ELF-1 (cell line): ENCODE measurements at regions not wholly inside any gene's neighbourhood (a gene's known extent, or its start where the extent isn't known, plus 50 kb on each side); places are given as distances from the start of the nearest gene placed in this dataset.
"Not testable (repeated sequence)": the region's sequence is repeated elsewhere in the genome, so short reads cannot be mapped to it uniquely, and the experiment has no call there.

Experiments
- DNase-seq: peaks from one replicate; pipeline ENCODE4 v3.0.0-alpha.2; 2016; ENCODE audit warnings: low read depth, low spot score

DNA sequence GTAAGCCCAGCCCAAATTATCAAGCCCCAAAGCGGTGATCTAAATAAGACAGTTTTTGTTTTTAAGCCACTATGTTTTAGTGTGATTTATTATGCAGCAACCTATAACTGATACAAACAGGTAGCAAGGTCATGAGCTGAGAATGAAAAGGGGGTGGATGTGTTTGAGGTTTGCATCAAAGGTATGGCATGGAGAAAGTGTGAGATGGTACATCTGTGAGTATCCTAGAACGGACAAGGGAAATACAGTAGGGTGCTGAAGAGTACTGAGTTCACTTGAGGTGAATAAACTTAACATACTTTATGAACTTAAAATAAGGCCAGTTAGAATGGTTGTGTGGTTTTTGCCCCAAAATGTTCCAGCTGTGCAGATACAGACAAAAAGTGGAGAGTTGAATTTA, 286.0 kb upstream of the B3GALT2 start:
- no peak for DNase-seq

DNA sequence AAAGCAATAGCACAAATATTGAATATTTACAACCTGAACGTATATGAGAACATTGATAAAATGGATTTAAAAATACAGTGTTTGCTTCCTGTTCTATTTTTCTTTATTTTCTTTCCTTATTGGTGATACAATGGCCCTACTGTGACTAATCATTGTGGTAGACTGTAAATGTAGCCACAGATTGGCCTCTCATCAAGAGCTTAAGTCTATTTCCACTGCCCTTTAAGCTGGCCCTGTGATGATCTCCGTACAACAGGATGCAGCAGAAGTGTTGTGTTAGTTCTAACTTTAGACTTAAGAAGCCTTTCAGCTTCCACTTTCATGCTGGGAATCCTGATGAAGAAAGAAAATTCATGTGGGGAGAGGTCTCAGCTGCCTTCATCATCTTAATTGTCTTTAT, 285.6 kb upstream of the B3GALT2 start:
- no peak for DNase-seq

DNA sequence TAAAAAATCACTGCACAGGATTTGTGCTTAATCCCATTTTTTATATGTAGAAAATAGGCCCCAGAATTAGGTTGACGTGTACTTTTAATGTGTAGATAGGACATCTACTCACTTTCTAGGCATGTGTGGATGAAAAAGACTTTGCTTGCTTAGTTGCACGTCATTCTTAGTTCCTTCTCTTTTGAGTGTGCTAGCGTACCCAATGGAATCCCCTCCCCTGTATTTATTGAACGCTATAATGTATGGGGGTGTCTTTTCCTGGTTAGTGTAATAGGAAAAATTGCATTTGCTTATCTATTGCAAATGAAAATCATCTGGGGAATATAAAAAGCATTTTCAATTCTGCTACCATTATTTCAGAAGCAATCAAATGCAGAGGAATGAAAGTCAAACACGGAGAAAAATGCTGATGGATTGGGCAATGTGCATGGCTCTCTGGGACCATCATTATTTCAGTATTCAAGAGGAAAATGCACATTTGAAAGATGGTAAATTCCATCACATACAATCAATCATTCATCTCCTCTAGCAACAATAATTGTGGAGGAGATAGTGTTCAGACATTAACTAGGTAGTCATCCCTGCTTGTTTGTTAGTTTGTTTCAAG, 277.0 kb upstream of the B3GALT2 start:
- no peak for DNase-seq

DNA sequence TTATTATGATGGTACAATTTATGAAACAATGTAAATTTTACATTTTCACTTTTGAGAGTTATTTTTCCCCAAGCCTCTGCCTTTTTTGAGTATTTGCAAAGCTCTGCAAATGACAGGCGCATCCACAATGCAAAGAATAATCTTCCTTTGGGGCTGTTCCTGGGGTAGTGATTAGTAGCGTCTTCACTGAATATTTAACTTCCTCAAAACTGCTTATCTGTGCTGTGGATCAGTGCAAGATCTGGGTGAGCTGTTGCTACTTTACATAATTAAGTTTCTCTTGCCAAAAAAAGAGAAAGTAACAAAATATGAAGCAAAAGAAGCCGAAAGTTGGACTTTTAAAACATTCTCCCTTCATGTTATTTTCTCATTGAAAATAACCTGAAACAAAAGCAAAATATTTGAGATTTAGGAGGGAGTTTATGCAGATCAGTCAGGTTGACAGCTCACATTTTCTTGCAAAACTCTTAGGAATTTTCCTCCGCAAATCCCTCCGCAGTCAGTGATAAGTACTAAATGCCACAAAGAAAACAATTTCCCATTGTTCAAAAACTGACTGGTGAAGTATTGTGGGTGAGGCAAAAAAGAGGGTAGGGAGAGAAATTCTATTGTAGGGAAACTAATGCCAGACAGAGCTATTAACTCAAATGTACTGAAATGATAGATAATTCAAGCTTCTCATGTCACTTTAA, 276.4 kb upstream of the B3GALT2 start:
- no peak for DNase-seq

DNA sequence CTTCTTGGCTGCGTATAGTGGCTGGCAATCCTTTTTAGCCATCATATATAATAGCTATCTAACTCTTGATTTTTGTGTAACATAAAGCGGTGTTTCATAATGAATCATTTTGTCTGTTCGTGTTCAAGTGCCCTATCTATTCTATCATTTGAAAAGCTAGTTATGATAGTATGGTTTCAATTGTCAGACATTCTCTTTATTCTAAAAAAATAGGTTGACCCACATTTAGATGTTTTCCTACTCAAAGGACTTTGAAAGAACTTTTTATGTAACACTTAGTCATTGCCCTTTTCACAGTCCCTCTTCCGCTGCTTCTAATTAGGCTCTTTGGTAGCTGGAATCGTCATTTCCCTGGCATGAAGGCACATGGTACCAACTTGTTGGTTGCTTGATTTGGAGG, 272.2 kb upstream of the B3GALT2 start:
- DNase-seq: no peak

DNA sequence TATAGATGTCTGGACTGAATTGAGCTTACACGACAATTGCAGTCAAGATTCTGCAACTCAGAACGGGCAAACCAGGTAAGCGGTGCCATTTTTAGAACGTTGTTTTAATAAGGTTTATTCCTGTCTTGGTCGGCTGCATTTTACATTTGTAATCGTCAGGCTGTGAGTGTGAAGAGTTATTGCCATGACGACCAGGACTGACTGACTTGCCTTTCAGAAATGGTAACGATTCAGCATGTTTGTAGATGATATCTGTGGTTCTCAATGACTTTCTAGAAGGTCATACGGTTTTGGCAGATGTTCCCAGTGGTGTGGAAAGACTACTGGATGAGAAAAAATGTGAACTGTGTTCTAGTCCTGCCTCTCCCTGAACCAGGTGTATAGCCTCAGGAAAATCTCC, 271.3 kb upstream of the B3GALT2 start:
- DNase-seq: no peak

DNA sequence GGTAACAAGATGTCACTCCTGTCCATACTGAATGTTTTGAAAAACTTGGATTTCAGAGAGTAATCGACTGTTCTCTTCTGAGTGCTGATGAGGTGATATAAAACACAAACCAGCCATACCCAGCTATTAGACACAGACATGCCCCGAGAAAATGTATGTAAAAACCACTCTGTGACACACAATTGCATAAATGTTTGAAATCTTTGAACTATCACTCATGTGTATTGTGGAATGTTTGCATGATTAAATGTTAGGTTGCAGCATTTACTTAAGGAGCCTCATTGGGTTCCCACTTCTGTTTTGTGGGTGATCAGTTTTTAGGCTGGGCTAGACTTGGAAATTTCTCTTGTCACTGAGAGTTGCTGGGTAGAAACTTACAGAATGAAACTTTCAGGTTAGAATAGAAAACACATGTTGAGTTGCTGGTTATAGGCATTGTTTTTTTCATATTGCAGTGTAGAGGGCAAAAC, 270.4 kb upstream of the B3GALT2 start:
- no peak for DNase-seq

DNA sequence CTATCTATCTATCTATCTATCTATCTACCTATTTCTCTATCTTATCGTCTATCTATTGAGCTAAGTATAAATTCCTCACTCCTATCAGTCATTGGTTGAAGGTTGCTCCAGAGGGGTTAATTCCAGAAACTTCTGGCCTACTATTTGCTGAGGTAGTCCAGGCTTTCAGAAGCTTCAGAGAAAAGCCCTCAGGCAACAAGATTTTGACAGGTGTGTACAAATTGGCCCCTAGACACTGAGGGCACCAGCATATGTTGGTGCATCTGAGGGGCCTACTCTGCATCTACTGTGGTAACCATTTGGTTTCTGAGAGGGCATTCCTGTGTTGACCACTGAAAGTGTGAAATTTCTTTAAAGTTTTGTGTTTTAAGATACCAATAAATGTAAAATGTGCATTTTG, 265.2 kb upstream of the B3GALT2 start:
- no peak for DNase-seq

DNA sequence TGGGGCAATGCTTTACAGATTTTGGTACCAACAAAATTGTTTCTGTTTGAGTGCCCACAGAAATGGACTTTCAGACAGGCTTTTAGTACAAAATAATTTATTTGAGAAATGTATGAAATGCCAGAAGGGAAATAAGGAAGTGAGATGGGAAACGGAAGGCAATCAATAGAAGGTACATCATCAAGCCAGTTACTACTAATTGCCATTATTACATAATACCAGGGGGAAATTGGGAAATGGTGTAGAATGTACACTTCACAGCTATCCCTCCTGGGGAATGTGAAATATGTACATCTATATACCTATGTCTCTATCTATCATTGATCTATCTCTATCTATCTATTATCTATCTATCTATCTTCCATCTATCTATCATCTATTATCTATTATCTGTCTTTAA, 264.6 kb upstream of the B3GALT2 start:
- DNase-seq: no peak

DNA sequence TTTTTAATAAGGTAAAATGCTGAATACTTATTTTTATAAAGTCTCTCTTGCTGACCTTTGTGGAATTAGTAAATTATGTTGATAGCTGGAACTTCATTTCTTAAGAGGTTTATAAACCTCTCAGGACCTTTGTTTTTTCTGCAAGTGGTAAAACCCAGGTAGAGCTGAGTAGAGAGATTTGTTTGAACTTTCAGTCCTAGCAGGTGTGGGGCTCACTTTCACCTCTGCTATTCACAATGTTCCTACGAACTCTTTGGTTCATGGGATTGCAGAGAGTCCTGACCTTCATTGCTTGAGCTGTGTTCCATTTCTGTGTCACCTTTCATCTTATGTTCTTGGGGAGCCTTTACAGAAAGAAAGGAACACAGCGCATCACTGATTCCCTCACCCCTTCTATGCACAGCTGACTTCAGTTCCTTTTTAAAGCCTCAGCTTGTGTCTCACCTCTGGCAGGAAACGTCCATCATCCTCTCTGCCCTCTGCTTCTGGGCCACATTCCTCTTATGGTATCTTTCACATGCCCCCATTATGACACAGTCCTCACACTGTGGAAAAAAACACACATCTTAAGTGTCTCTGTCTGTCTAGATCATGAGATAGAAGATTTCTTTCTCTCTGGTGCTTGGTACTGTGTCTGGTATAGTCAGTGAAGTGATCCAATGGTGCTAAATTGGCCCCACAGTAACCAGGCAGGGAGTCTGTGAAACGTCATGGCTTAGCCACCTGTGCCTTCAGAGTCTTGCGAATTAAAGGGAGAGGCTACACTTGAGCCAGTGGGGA, 262.5 kb upstream of the B3GALT2 start:
- DNase-seq: no peak

DNA sequence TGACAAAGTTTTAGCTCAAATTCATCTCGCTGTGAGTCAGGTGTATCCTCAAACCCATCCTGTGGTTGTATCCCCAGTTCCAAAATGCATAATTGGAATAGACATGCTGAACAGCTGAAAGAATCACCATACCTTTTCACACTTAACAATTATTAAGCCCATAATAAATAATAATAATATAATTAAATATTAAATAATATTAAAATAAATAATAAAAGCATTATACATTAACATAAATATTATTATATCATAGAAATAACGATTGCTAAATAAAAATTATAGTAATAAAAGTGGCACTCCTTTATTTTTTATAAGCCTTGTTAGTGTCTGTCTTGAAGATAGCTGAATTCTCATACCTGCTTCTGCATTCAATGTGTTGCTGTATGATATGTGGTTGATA, 257.5 kb upstream of the B3GALT2 start:
- DNase-seq: no peak

DNA sequence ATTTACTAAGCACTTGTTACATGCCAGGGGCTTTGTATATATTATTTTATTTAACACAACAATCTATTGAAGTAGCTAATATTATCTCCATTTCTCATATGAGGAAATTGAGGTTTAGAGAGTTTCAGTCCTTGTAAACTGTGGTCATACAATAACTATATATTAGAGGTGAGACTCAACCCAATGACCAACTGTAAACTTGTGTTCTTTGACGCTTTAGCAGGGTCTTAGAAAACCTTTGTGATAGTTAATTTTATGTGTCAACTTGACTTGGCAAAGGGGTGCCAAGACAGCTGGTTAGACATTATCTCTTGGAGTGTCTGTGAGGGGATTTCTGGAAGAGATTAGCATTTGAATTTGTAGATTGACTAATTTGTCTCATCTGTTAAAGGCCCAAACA, 252.4 kb upstream of the B3GALT2 start:
- no peak for DNase-seq

DNA sequence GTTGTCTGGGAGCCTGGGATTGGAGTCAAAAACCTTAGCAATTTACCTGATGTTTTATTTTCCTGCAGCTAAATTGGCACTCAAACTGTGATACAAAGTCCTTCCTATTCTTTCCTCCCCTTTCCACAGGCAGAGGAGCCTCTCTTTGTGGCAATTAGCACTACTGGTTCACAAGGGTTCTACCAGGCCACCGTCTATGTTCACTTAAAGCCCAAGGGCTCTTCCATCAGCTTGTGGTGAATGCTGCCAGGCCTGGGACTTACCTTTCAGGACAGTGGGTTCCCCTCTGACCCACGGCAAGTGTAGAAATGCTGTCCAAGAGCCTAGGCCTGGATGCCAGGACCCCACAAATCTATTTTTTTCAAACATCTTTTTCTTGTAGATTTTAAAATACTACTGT, 251.9 kb upstream of the B3GALT2 start:
- DNase-seq: no peak

DNA sequence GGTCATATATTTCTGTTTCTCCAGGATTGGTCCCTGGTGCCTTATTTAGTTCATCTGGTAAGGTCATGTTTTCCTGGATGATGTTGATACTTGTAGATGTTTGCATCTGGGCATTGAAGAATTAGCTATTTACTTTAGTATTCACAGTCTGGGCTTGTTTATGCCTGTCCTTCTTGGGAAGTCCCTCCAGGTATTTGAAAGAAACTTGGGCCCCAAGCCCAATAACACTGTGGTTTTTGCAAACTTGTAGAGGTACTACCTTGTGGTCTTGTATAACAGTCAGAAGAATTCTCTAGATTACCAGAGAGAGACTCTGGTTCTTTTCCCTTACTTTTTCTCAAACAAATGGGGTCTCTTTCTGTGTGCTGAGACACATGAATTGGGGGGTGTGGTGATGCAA, 251.4 kb upstream of the B3GALT2 start:
- DNase-seq: no peak

DNA sequence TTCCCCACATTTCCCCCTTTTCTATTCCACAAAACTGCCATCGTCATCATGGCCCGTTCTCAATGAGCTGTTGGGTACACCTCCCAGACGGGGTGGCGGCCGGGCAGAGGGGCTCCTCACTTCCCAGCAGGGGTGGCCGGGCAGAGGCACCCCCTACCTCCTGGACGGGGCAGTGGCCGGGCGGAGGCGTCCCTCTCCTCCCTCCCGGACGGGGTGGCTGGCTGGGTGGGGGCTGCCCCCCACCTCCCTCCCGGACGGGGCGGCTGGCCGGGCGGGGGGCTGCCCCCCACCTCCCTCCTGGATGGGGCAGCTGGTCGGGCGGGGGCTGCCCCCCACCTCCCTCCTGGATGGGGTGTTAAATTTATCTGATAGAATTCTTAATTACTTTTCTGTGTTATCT, 250.9 kb upstream of the B3GALT2 start:
- DNase-seq: not testable (repeated sequence)

DNA sequence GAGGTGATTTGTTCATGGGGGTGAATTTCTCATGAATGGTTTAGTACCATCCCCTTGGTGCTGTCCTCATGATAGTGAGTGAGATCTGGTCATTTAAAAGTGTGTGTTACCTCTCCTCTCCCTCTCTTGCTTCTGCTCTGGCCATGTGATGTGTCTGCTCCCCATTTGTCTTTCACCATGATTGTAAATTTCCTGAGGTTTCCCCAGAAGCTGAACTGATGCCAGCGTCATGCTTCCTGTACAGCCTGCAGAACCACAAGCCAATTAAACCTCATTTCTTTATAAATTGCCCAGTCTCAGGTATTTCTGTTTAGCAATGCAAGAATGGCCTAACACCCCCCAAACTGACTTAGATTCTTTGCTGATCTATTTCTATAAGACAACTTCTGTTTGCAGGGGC, 249.4 kb upstream of the B3GALT2 start:
- DNase-seq: no peak

DNA sequence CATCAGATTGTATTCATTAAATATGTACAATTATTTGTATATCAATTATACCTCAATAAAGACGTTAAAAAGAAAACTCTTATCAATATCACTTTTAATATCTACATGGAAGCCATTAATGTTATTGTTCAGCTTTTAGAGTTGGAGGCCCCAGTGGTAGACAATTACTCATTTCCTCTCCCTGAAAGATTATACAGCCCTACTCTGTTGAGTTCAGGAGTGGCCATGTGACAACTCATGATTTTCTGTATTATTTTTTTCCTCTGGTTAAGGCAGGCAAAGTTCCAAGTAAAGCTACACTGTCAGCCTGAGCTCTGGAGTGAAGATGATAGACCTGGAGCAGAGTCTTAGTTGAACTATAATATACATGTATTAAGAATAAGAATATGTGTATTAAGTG, 247.9 kb upstream of the B3GALT2 start:
- DNase-seq: no peak

DNA sequence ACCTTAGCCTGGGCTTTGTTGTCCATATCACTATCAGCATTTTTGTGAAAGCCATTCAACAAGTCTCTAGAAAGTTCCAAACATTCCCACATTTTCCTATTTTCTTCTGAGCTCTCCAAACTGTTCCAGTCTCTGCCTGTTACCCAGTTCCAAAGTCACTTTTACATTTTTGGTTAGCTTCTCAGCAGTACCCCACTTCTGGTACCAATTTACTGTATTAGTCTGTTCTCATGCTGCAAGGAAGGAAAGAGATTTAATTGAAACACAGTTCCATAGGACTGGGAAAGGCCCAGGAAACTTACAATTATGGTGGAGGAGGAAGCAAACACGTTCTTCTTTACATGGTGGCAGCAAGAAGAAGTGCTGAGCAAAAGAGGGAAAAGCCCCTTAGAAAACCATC, 247.2 kb upstream of the B3GALT2 start:
- DNase-seq: no peak

DNA sequence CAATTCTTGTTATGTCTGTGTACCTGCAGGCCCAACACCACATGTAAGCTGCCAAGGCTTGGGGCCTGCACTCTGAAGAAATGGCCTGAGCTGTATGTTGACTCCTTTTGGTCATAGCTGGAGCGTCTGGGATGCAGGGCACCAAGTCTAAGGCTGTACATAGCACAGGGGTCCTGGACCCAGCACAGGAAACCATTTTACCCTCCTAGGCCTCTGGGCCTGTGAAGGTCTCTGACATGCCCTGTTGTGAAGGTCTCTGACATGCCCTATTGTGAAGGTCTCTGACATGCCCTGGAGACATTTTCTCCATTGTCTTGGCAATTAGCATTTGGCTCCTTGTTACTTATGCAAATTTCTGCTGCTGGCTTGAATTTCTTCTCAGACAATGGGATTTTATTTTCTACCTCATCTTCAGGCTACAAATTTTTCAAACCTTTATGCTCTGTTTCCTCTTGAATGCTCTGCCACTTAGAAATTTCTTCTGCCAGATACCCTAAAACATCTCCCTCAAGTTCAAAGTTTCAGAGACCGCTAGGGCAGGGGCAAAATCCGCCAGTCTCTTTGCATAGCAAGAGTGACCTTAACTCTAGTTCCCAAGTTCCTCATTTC, 246.7 kb upstream of the B3GALT2 start:
- no peak for DNase-seq

DNA sequence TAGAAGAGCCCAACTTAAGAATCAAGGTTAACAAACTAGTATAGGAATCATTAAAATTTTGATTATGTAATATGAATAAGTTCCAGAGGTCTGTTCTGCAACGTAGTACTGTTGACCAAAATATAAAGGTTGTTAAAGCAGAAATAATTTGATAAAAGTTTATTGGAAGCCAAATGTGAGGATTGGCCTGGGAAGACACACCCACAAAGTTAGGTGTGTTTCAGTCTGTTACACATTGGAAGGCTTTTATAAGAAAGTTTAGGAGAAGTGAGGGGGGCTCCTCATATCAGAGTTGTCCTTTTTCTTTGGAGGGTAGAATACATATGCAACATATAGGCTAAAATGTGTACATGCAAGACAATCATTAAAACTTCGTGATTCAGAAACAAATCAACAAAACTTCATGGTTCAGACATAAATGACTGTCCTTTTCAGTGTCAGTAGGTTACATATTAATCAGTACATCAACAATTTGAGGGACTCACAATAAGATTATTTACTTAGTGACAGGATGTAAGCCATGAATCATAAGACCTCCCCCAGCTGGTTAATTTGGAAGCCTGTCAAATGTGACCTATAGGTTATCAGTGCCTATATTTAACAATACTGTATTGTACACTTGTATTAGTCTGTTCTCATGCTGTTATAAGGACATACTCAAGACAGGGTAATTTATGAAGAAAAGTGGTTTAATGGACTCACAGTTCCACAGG, 245.0 kb upstream of the B3GALT2 start:
- no peak for DNase-seq

DNA sequence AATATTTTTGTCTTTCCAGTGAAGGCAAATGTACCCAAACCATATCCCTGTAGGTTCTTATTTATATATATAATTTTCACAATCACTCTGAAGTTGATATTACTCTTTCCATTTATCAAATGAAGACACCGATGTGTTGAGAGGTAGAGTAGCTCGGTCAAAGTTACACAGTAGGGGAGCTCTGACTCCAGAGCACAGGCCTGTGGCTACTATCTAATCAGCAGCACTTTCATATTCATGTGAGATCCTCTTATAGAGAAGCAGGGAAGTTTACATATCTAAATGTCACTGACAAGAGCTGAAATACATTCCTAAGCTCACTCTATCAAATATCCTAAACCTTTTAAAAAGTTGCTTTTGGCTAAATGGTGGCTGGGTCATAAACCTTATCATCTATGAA, 241.1 kb upstream of the B3GALT2 start:
- DNase-seq: no peak

DNA sequence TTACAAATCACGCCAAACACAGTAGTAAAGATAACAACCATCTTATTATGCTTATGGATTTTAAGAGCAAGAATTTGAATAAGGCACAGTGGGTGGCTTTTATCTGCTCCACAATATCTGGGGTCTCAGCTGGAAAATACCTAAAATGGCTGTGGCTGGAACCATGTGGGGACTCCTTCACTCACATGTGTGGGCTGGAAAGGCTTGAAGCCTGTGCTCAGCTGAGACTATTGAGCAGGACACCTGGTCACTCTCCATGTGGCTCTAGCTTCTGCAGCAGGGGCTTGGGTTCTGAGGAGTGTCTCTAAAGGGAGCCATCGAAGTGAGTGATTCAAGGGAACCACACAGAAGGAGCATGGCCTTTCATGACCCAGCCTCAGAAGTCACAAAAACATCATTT, 239.6 kb upstream of the B3GALT2 start:
- DNase-seq: no peak
